H1 (cell line): ENCODE measurements at regions not wholly inside any gene's neighbourhood (a gene's known extent, or its start where the extent isn't known, plus 50 kb on each side); places are given as distances from the start of the nearest gene placed in this dataset.

Experiments
- ASH2L ChIP-seq: fragments of 200-600, 300-600 bp; sonication (generic); IDR thresholded peaks from one replicate; pipeline ENCODE4 v1.7.1; 2017; ENCODE audit warnings: low read length
- BCL11A ChIP-seq, 2 experiments: IDR thresholded peaks; one replicate each; pipeline ENCODE4 v1.6.1; 2011; ENCODE audit warnings: low read depth in 2 of 2, low read length in 2 of 2, mild to moderate bottlenecking in 2 of 2
- HDAC2 ChIP-seq, 2 experiments: fragments of 300-600 bp in 1 of 2; sonication (generic) in 1 of 2; IDR thresholded peaks; 2 replicates each; pipeline ENCODE4 v1.6.1; 2011 to 2012; ENCODE audit warnings: low read depth in 2 of 2, low read length in 2 of 2, mild to moderate bottlenecking in 2 of 2, moderate library complexity in 2 of 2, borderline replicate concordance in 1 of 2, inconsistent platforms in 1 of 2
- RFX5 ChIP-seq: IDR thresholded peaks from 2 replicates; pipeline ENCODE4 v1.6.1; 2011; ENCODE audit warnings: low read depth, low read length, improper control_type of control experiment, borderline replicate concordance
- SP4 ChIP-seq: IDR thresholded peaks from 2 replicates; pipeline ENCODE4 v1.6.1; 2012; ENCODE audit warnings: low read length, inconsistent platforms
- ZNF274 ChIP-seq: IDR thresholded peaks from 2 replicates; pipeline ENCODE4 v1.7.0; 2012; ENCODE audit warnings: low read length, borderline replicate concordance; ENCODE audit errors: extremely low read depth

DNA sequence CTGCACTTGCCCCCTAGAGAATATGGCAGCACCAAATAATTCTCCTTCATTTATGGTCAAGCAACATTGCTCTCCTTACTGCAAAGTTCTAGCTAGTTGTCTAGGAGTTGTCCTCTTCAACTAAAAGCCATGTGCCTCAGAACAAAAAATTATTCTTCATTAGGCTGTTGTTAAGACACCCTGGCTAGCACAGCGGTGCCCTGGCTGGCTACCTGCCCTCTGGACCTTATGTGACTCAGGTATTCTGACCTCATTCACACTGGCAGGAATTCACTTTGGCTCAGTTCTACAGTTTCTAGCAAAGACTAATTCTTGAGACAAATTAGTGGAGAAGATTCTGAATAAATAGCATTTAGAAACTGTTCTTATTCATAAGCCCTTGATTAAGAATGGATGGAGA lies 224.4 kb upstream of the KRR1 start (continued):
- TF ChIP-seq ASH2L: no peak
- TF ChIP-seq BCL11A (IDR thresholded peaks at IDR 0.05; ENCODE audit: low read depth in 2 of 2, low read length in 2 of 2): no peak
- TF ChIP-seq SP4: no peak
- no peak for TF ChIP-seq ZNF274
- TF ChIP-seq RFX5: no peak
- no peak for TF ChIP-seq HDAC2 (IDR thresholded peaks at IDR 0.05; ENCODE audit: borderline replicate concordance in 1 of 2, low read depth in 2 of 2, low read length in 2 of 2)
